Adipocyte (in vitro differentiated cells): ENCODE measurements at regions not wholly inside any gene's neighbourhood (a gene's known extent, or its start where the extent isn't known, plus 50 kb on each side); places are given as distances from the start of the nearest gene placed in this dataset.
"Not testable (repeated sequence)": the region's sequence is repeated elsewhere in the genome, so short reads cannot be mapped to it uniquely, and the experiment has no call there.

ENCODE experiments used
- DNase-seq: peaks from one replicate; pipeline ENCODE4 v3.0.0-alpha.2; 2015; ENCODE audit warnings: low read depth
- H3K27me3 ChIP-seq: replicated peaks from 2 replicates; pipeline ENCODE4 v1.7.0; 2013; ENCODE audit warnings: mild to moderate bottlenecking, low read length, moderate library complexity; ENCODE audit not compliant: control insufficient read depth, insufficient read depth
- H3K36me3 ChIP-seq: 2 replicates; pipeline ENCODE4 v1.7.0; 2013; ENCODE audit warnings: low read length, mild to moderate bottlenecking, moderate library complexity; ENCODE audit not compliant: control insufficient read depth, insufficient read depth, severe bottlenecking
- H3K4me1 ChIP-seq: 2 replicates; pipeline ENCODE4 v1.7.0; 2013; ENCODE audit warnings: mild to moderate bottlenecking, low read length, moderate library complexity; ENCODE audit not compliant: control insufficient read depth, insufficient read depth
- H3K4me3 ChIP-seq: 2 replicates; pipeline ENCODE4 v1.7.0; 2013; ENCODE audit warnings: mild to moderate bottlenecking, low read length, moderate library complexity
- H3K9ac ChIP-seq: 2 replicates; pipeline ENCODE4 v1.7.0; 2013; ENCODE audit warnings: mild to moderate bottlenecking, low read length, moderate library complexity
- H3K9me3 ChIP-seq: 2 replicates; pipeline ENCODE4 v1.7.0; 2013; ENCODE audit warnings: mild to moderate bottlenecking, low read length, moderate library complexity; ENCODE audit not compliant: control insufficient read depth

GRCh38 chr14:25699981-25700380, 650.0 kb upstream of the STXBP6 start:
- H3K4me1 ChIP-seq = no peaks in the 10 kb centered on the region
- no peaks in the 10 kb centered on the region for H3K9me3 ChIP-seq
- H3K9ac ChIP-seq = no peak overlapping the region
- no peaks in the 10 kb centered on the region for H3K36me3 ChIP-seq
- no peak overlapping the region for H3K4me3 ChIP-seq
- DNase-seq = no peak
- no peaks in the 10 kb centered on the region for H3K27me3 ChIP-seq

GRCh38 chr14:25698111-25698510, 648.2 kb upstream of the STXBP6 start:
- Histone ChIP-seq H3K9ac (no peak overlapping the region), H3K27me3 (no peaks in the 10 kb centered on the region), H3K9me3 (no peaks in the 10 kb centered on the region), H3K36me3 (no peaks in the 10 kb centered on the region), H3K4me3 (no peak overlapping the region), H3K4me1 (no peaks in the 10 kb centered on the region)
- no peak for DNase-seq

- Histone ChIP-seq H3K27me3 (peaks cover 3% of the 10 kb centered on the region), H3K4me1 (no peaks in the 10 kb centered on the region), H3K36me3 (no peaks in the 10 kb centered on the region), H3K9me3 (no peaks in the 10 kb centered on the region), H3K4me3 (no peak overlapping the region), H3K9ac (no peak overlapping the region)
- DNase-seq = no peak
These were observed 646.2 kb upstream of the STXBP6 start for GRCh38 chr14:25696176-25696575.

DNA sequence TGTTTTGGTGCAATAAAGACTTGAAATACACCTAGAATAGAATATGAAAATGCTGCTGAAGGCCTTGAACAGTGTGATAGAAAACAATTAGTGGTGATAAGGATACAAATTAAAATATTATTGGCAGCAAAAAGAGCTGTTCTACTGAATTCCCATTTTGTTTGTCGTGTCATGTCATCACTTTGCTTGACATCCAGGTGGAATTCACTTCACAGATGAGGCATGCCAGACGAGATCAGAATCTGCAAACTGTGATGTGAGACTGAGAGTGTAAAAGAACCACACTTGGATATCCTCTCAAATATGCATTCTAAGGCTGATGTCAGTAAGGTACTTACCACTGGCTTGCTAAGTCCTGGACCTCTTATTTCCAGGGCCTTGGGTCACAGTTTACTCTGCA, 635.1 kb upstream of the STXBP6 start:
- DNase-seq = no peak
- Histone ChIP-seq H3K27me3 (no peaks in the 10 kb centered on the region), H3K4me3 (no peak overlapping the region), H3K9me3 (no peaks in the 10 kb centered on the region), H3K9ac (no peak overlapping the region), H3K36me3 (no peaks in the 10 kb centered on the region), H3K4me1 (no peaks in the 10 kb centered on the region)

- DNase-seq = no peak
- no peaks in the 10 kb centered on the region for H3K27me3 ChIP-seq
- no peak overlapping the region for H3K4me3 ChIP-seq
- no peak overlapping the region for H3K9ac ChIP-seq
- no peaks in the 10 kb centered on the region for H3K9me3 ChIP-seq
- no peaks in the 10 kb centered on the region for H3K36me3 ChIP-seq
- H3K4me1 ChIP-seq = no peaks in the 10 kb centered on the region
These were observed 631.0 kb upstream of the STXBP6 start for GRCh38 chr14:25680934-25681333.

DNA sequence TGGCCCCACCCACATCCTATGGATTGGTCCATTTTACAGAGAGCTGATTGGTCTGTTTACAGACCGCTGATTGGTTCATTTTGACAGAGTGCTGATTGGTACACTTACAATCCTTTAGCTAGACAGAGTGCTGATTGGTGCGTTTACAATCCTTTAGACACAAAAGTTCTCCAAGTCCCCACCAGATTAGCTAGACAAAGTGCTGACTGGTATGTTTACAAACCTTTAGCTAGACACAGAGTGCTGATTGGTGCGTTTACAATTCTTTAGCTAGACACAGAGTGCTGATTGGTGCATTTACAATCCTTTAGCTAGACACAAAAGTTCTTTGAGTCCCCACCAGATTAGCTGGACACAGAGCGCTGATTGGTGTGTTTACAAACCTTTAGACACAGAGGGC, 630.6 kb upstream of the STXBP6 start:
- H3K9me3 ChIP-seq, H3K9ac ChIP-seq, H3K36me3 ChIP-seq, DNase-seq, H3K4me3 ChIP-seq, H3K27me3 ChIP-seq, H3K4me1 ChIP-seq: not testable (repeated sequence)

DNA sequence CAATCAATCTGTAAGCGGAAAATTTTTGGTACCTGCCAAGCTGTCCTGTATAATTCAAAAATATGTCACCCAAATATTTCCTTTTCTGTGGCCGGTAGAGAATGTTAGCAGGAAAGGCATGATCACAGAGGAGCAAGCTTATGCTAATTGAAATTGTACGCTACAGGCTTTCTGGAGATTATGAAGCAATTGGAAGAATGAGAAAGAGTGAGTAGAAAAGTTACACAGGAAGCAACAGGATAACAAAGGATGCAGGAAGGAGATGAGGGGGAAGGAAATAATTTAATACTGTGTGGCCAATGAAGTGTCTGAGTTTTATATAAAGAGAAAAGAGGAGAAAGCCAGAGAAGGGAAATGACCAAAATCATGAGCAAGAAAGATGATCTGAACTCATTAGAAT, 627.2 kb upstream of the STXBP6 start:
- Histone ChIP-seq H3K4me3 (no peak overlapping the region), H3K9me3 (no peaks in the 10 kb centered on the region), H3K9ac (no peak overlapping the region), H3K27me3 (no peaks in the 10 kb centered on the region), H3K4me1 (no peaks in the 10 kb centered on the region), H3K36me3 (no peaks in the 10 kb centered on the region)
- no peak for DNase-seq

DNA sequence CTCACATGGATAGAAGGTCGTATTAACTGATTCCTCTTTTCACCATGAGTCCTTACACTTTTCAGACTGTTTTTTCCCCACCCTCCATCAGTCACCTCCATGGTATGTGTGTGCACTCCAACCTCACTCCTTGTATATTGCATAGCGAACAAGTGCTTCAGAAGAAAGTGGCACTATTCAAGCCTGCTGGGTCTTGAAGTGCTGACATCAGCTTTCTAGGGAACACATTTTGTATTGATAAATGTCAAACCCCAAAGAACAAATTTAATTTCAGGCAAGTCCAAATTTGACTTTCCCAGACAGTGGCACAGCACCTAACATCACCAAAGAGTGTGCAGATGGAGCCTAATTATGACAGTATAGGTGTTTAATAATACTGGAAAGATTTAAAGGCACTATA, 617.4 kb upstream of the STXBP6 start:
- Histone ChIP-seq H3K9me3 (no peaks in the 10 kb centered on the region), H3K4me1 (no peaks in the 10 kb centered on the region), H3K4me3 (no peak overlapping the region), H3K27me3 (no peaks in the 10 kb centered on the region), H3K9ac (no peak overlapping the region), H3K36me3 (no peaks in the 10 kb centered on the region)
- DNase-seq = no peak

GRCh38 chr14:25666877-25667276, 616.9 kb upstream of the STXBP6 start:
- H3K36me3 ChIP-seq = no peaks in the 10 kb centered on the region
- DNase-seq = no peak
- no peaks in the 10 kb centered on the region for H3K9me3 ChIP-seq
- H3K27me3 ChIP-seq = no peaks in the 10 kb centered on the region
- no peaks in the 10 kb centered on the region for H3K4me1 ChIP-seq
- H3K4me3 ChIP-seq = no peak overlapping the region
- no peak overlapping the region for H3K9ac ChIP-seq

DNA sequence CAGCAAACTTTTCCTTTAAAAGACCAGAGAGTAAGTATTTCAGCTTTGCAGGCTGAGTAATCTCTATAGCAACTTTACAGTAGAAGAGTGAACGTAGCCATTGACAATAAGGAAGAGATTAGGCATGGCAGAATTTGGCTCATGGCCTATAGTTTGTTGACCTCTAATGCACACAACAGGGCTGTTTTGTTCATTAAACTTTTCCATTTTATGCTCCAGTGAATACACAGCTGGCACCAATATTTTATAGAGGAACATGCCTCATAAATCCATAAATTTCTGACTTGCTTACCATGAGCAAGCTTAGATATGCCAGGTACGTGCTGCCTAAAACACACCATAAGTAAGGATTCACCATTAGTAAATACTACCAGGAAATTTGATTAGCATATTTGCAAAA, 609.0 kb upstream of the STXBP6 start:
- DNase-seq = no peak
- Histone ChIP-seq H3K36me3 (no peaks in the 10 kb centered on the region), H3K27me3 (no peaks in the 10 kb centered on the region), H3K4me1 (no peaks in the 10 kb centered on the region), H3K4me3 (no peak overlapping the region), H3K9ac (no peak overlapping the region), H3K9me3 (no peaks in the 10 kb centered on the region)

GRCh38 chr14:25630447-25630846, 580.5 kb upstream of the STXBP6 start:
- Histone ChIP-seq H3K4me1 (no peaks in the 10 kb centered on the region), H3K9ac (no peak overlapping the region), H3K4me3 (no peak overlapping the region), H3K36me3 (no peaks in the 10 kb centered on the region), H3K27me3 (no peaks in the 10 kb centered on the region), H3K9me3 (no peaks in the 10 kb centered on the region)
- DNase-seq = no peak

- Histone ChIP-seq H3K9ac (no peak overlapping the region), H3K4me3 (no peak overlapping the region), H3K9me3 (no peaks in the 10 kb centered on the region), H3K4me1 (no peaks in the 10 kb centered on the region), H3K36me3 (no peaks in the 10 kb centered on the region), H3K27me3 (no peaks in the 10 kb centered on the region)
- no peak for DNase-seq
These were observed 579.0 kb upstream of the STXBP6 start for GRCh38 chr14:25628978-25629377.
